ENCODE measurements at regions not wholly inside any gene's neighbourhood (a gene's known extent, or its start where the extent isn't known, plus 50 kb on each side); places are given as distances from the start of the nearest gene placed in this dataset.

GRCh38 chr4:37109756-37110155, 134.8 kb upstream of the NWD2 start:
- CTCF ChIA-PET = no interaction called here
- no peak for DNase-seq
- Mint-ChIP-seq H3K27ac (no peak overlapping the region), H3K9me3 (no peaks in the 10 kb centered on the region), H3K27me3 (ENCODE audit: low read depth) (no peaks in the 10 kb centered on the region), H3K36me3 (ENCODE audit: low read depth) (no peaks in the 10 kb centered on the region), H3K4me1 (ENCODE audit: low read depth) (no peaks in the 10 kb centered on the region), H3K4me3 (no peak overlapping the region)
- intact Hi-C loops (cut with micrococcal nuclease) = no loop called here

- no peaks in the 10 kb centered on the region for H3K9me3 Mint-ChIP-seq
- H3K4me3 Mint-ChIP-seq = no peak overlapping the region
- CTCF ChIA-PET = no interaction called here
- no peaks in the 10 kb centered on the region for H3K27me3 Mint-ChIP-seq (ENCODE audit: low read depth)
- no peaks in the 10 kb centered on the region for H3K4me1 Mint-ChIP-seq (ENCODE audit: low read depth)
- H3K27ac Mint-ChIP-seq = no peak overlapping the region
- no peaks in the 10 kb centered on the region for H3K36me3 Mint-ChIP-seq (ENCODE audit: low read depth)
- intact Hi-C loops (cut with micrococcal nuclease) = no loop called here
- no peak for DNase-seq
Observed at GRCh38 chr4:37124800-37125199, 119.7 kb upstream of the NWD2 start.

GRCh38 chr4:37126051-37126450, 118.5 kb upstream of the NWD2 start:
- CTCF ChIA-PET = no interaction called here
- no peak overlapping the region for H3K27ac Mint-ChIP-seq
- H3K4me1 Mint-ChIP-seq (ENCODE audit: low read depth) = no peaks in the 10 kb centered on the region
- no peaks in the 10 kb centered on the region for H3K27me3 Mint-ChIP-seq (ENCODE audit: low read depth)
- no peaks in the 10 kb centered on the region for H3K9me3 Mint-ChIP-seq
- intact Hi-C loops (cut with micrococcal nuclease) = no loop called here
- no peak for DNase-seq
- H3K4me3 Mint-ChIP-seq = no peak overlapping the region
- no peaks in the 10 kb centered on the region for H3K36me3 Mint-ChIP-seq (ENCODE audit: low read depth)

GRCh38 chr4:37130465-37130864, 114.1 kb upstream of the NWD2 start:
- no peak overlapping the region for H3K4me3 Mint-ChIP-seq
- no peaks in the 10 kb centered on the region for H3K4me1 Mint-ChIP-seq (ENCODE audit: low read depth)
- intact Hi-C loops (cut with micrococcal nuclease) = no loop called here
- peaks cover 2% of the 10 kb centered on the region for H3K27me3 Mint-ChIP-seq (ENCODE audit: low read depth)
- H3K9me3 Mint-ChIP-seq = no peaks in the 10 kb centered on the region
- no peak for DNase-seq
- CTCF ChIA-PET = no interaction called here
- H3K27ac Mint-ChIP-seq = no peak overlapping the region
- no peaks in the 10 kb centered on the region for H3K36me3 Mint-ChIP-seq (ENCODE audit: low read depth)

GRCh38 chr4:37132351-37132974, 112.1 kb upstream of the NWD2 start:
- CTCF ChIA-PET = no interaction called here

GRCh38 chr4:37132975-37133360, 111.6 kb upstream of the NWD2 start:
- H3K9me3 Mint-ChIP-seq = no peaks in the 10 kb centered on the region
- CTCF ChIA-PET = no interaction called here
- peaks cover 2% of the 10 kb centered on the region for H3K4me1 Mint-ChIP-seq (ENCODE audit: low read depth)
- H3K27ac Mint-ChIP-seq = no peak overlapping the region
- intact Hi-C loops (cut with micrococcal nuclease) = no loop called here
- peaks cover 2% of the 10 kb centered on the region for H3K27me3 Mint-ChIP-seq (ENCODE audit: low read depth)
- H3K36me3 Mint-ChIP-seq (ENCODE audit: low read depth) = no peaks in the 10 kb centered on the region
- H3K4me3 Mint-ChIP-seq = no peak overlapping the region
- DNase-seq = no peak

More at GRCh38 chr4:37132351-37132974, 112.1 kb upstream of the NWD2 start:
- Mint-ChIP-seq H3K4me3 (no peak overlapping the region), H3K27me3 (ENCODE audit: low read depth) (peaks cover 2% of the 10 kb centered on the region), H3K27ac (no peak overlapping the region), H3K9me3 (no peaks in the 10 kb centered on the region), H3K36me3 (ENCODE audit: low read depth) (no peaks in the 10 kb centered on the region), H3K4me1 (ENCODE audit: low read depth) (no peaks in the 10 kb centered on the region)
- DNase-seq = no peak
- intact Hi-C loops (cut with micrococcal nuclease) = no loop called here

- peaks cover 2% of the 10 kb centered on the region for H3K27me3 Mint-ChIP-seq (ENCODE audit: low read depth)
- DNase-seq = no peak
- H3K4me3 Mint-ChIP-seq = no peak overlapping the region
- peaks cover 4% of the 10 kb centered on the region for H3K4me1 Mint-ChIP-seq (ENCODE audit: low read depth)
- intact Hi-C loops (cut with micrococcal nuclease) = loop anchor here (5.0 kb wide), 1 partner anchor 104 kb away; the partner anchor contains the start of gene NWD2
- no peak overlapping the region for H3K27ac Mint-ChIP-seq
- CTCF ChIA-PET = no interaction called here
- no peaks in the 10 kb centered on the region for H3K9me3 Mint-ChIP-seq
- no peaks in the 10 kb centered on the region for H3K36me3 Mint-ChIP-seq (ENCODE audit: low read depth)
Observed at GRCh38 chr4:37138019-37138653, 106.4 kb upstream of the NWD2 start.

- intact Hi-C loops (cut with micrococcal nuclease) = loop anchor here (5.0 kb wide), 1 partner anchor 104 kb away; the partner anchor contains the start of gene NWD2
- no peak overlapping the region for H3K27ac Mint-ChIP-seq
- H3K4me3 Mint-ChIP-seq = no peak overlapping the region
- H3K27me3 Mint-ChIP-seq (ENCODE audit: low read depth) = no peaks in the 10 kb centered on the region
- no peaks in the 10 kb centered on the region for H3K36me3 Mint-ChIP-seq (ENCODE audit: low read depth)
- no peaks in the 10 kb centered on the region for H3K9me3 Mint-ChIP-seq
- peaks cover 4% of the 10 kb centered on the region for H3K4me1 Mint-ChIP-seq (ENCODE audit: low read depth)
- CTCF ChIA-PET = no interaction called here
- no peak for DNase-seq
Observed at GRCh38 chr4:37138789-37139188, 105.8 kb upstream of the NWD2 start.

- no peaks in the 10 kb centered on the region for H3K27me3 Mint-ChIP-seq (ENCODE audit: low read depth)
- no peaks in the 10 kb centered on the region for H3K36me3 Mint-ChIP-seq (ENCODE audit: low read depth)
- H3K4me3 Mint-ChIP-seq = no peak overlapping the region
- DNase-seq = no peak
- intact Hi-C loops (cut with micrococcal nuclease) = loop anchor here (5.0 kb wide), 1 partner anchor 102 kb away; the partner anchor contains the start of gene NWD2
- no peaks in the 10 kb centered on the region for H3K9me3 Mint-ChIP-seq
- peaks cover 4% of the 10 kb centered on the region for H3K4me1 Mint-ChIP-seq (ENCODE audit: low read depth)
- no peak overlapping the region for H3K27ac Mint-ChIP-seq
- CTCF ChIA-PET = interaction anchor here (0.6 kb wide), 1 partner anchor 86 kb away, joined by 3 read pairs; no protein-coding TSS in a partner anchor
Observed at GRCh38 chr4:37139987-37140386, 104.6 kb upstream of the NWD2 start.

- H3K4me1 Mint-ChIP-seq (ENCODE audit: low read depth) = no peaks in the 10 kb centered on the region
- H3K27ac Mint-ChIP-seq = no peak overlapping the region
- CTCF ChIA-PET = no interaction called here
- H3K4me3 Mint-ChIP-seq = no peak overlapping the region
- intact Hi-C loops (cut with micrococcal nuclease) = no loop called here
- DNase-seq = no peak
- peaks cover 2% of the 10 kb centered on the region for H3K27me3 Mint-ChIP-seq (ENCODE audit: low read depth)
- no peaks in the 10 kb centered on the region for H3K36me3 Mint-ChIP-seq (ENCODE audit: low read depth)
- H3K9me3 Mint-ChIP-seq = peaks cover 2% of the 10 kb centered on the region
Observed at GRCh38 chr4:37146260-37146659, 98.3 kb upstream of the NWD2 start.

GRCh38 chr4:37157476-37158167, 86.9 kb upstream of the NWD2 start:
- Mint-ChIP-seq H3K4me3 (no peak overlapping the region), H3K27ac (no peak overlapping the region), H3K36me3 (ENCODE audit: low read depth) (no peaks in the 10 kb centered on the region), H3K9me3 (no peaks in the 10 kb centered on the region), H3K4me1 (ENCODE audit: low read depth) (no peaks in the 10 kb centered on the region), H3K27me3 (ENCODE audit: low read depth) (no peaks in the 10 kb centered on the region)
- DNase-seq = no peak
- intact Hi-C loops (cut with micrococcal nuclease) = no loop called here
- CTCF ChIA-PET = interaction anchor here (1.0 kb wide), 1 partner anchor 233 kb away, joined by 3 read pairs; no protein-coding TSS in a partner anchor

GRCh38 chr4:37160653-37161052, 83.9 kb upstream of the NWD2 start:
- Mint-ChIP-seq H3K27ac (no peak overlapping the region), H3K4me3 (no peak overlapping the region), H3K36me3 (ENCODE audit: low read depth) (no peaks in the 10 kb centered on the region), H3K4me1 (ENCODE audit: low read depth) (no peaks in the 10 kb centered on the region), H3K9me3 (no peaks in the 10 kb centered on the region), H3K27me3 (ENCODE audit: low read depth) (no peaks in the 10 kb centered on the region)
- DNase-seq = no peak
- CTCF ChIA-PET = no interaction called here
- intact Hi-C loops (cut with micrococcal nuclease) = no loop called here

GRCh38 chr4:37165844-37166243, 78.7 kb upstream of the NWD2 start:
- Mint-ChIP-seq H3K36me3 (ENCODE audit: low read depth) (no peaks in the 10 kb centered on the region), H3K9me3 (no peaks in the 10 kb centered on the region), H3K27me3 (ENCODE audit: low read depth) (peaks cover 2% of the 10 kb centered on the region), H3K4me3 (no peak overlapping the region), H3K4me1 (ENCODE audit: low read depth) (no peaks in the 10 kb centered on the region), H3K27ac (no peak overlapping the region)
- CTCF ChIA-PET = no interaction called here
- DNase-seq = no peak
- intact Hi-C loops (cut with micrococcal nuclease) = no loop called here
